ENCODE measurements at regions not wholly inside any gene's neighbourhood (a gene's known extent, or its start where the extent isn't known, plus 50 kb on each side); places are given as distances from the start of the nearest gene placed in this dataset.

DNA sequence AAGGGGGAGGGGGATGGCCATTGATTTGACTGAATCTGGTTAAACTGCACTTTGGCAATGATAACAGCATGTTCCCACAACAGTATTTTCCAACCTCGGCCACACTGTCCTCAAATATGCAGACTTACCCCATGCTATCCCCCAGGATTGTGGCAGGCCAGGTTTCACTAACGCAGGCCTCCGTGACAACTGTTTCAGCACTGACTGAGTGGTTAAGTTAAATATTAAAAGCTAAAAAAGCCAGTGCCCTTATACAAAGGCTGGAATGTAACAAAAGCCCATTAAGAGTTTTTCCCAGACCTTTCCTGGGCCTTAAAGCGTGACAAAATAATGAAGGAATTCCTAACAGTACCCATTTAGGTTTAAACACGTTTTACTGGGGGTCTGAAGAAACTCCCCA lies 202.9 kb downstream of the USP25 start:
- ATAC-seq (replicated peaks in 1 of 4) (no peak), DNase-seq (no peak)
- CTCF ChIA-PET = no interaction called here
- no peak overlapping the region for H3K4me3 Mint-ChIP-seq
- H3K4me3 ChIP-seq (ENCODE audit: control insufficient read depth in 1 of 2, extremely low read depth in 1 of 2, low read length in 1 of 2) = no peak overlapping the region
- no peaks in the 10 kb centered on the region for H3K4me1 ChIP-seq (ENCODE audit: control insufficient read depth in 1 of 2, extremely low read depth in 1 of 2, insufficient read depth in 2 of 2, low read length in 2 of 2)
- no peaks in the 10 kb centered on the region for H3K36me3 Mint-ChIP-seq
- no peaks in the 10 kb centered on the region for H3K27me3 ChIP-seq (replicated peaks in 1 of 2; ENCODE audit: control insufficient read depth in 2 of 2, extremely low read depth in 1 of 2, insufficient read depth in 2 of 2, low read length in 1 of 2)
- H3K9me3 Mint-ChIP-seq = peaks cover 0 to 3% (median 0%) of the 10 kb centered on the region in 3 donors
- H3K4me1 Mint-ChIP-seq = no peaks in the 10 kb centered on the region
- no peak overlapping the region for H3K27ac ChIP-seq (ENCODE audit: low read length)
- WGBS (ENCODE audit: insufficient coverage) = no CpG with 5 or more reads among the region's 5 CpGs
- peaks cover 1 to 12% of the 10 kb centered on the region in 2 donors for H3K27me3 Mint-ChIP-seq
- H3K27ac Mint-ChIP-seq = no peak overlapping the region
- POLR2A ChIA-PET = interaction anchor here in 1 of 2 donors (0.6 kb wide), 1 partner anchor 835 kb away, joined by 4 read pairs; no protein-coding TSS in a partner anchor
- H3K36me3 ChIP-seq (ENCODE audit: control insufficient read depth in 2 of 2, extremely low read depth in 1 of 2, insufficient read depth in 1 of 2, low read length in 1 of 2) = no peaks in the 10 kb centered on the region
- no peaks in the 10 kb centered on the region for H3K9me3 ChIP-seq

DNA sequence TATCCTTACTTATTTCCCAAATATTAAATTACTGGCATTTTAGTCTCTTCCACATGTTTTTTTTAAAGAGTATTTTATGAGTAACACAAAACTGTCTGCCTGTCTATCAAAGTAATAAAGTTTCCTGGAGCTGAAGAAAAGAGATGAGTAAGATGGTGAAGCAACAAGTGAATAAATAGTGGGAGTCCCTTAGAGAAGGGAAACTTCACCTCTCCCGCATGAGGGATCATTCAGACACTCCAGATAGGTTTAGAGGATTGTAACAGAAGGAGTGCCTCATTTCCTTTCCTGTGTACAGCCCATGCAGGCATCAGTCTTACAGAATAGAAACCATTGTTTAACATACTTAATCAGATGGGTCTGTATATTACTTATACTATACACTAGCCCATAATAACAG lies 205.7 kb downstream of the USP25 start:
- ATAC-seq (replicated peaks in 1 of 4) = no peak
- no CpG with 5 or more reads among the region's 1 CpG for WGBS (ENCODE audit: insufficient coverage)
- no peaks in the 10 kb centered on the region for H3K27me3 ChIP-seq (replicated peaks in 1 of 2; ENCODE audit: control insufficient read depth in 2 of 2, extremely low read depth in 1 of 2, insufficient read depth in 2 of 2, low read length in 1 of 2)
- H3K27ac Mint-ChIP-seq = no peak overlapping the region
- no peaks in the 10 kb centered on the region for H3K36me3 Mint-ChIP-seq
- H3K36me3 ChIP-seq (ENCODE audit: control insufficient read depth in 2 of 2, extremely low read depth in 1 of 2, insufficient read depth in 1 of 2, low read length in 1 of 2) = no peaks in the 10 kb centered on the region
- H3K27ac ChIP-seq (ENCODE audit: low read length) = no peak overlapping the region
- H3K4me3 Mint-ChIP-seq = no peak overlapping the region
- H3K4me3 ChIP-seq (ENCODE audit: control insufficient read depth in 1 of 2, extremely low read depth in 1 of 2, low read length in 1 of 2) = no peak overlapping the region
- no peaks in the 10 kb centered on the region for H3K9me3 ChIP-seq
- ChIA-PET POLR2A (no interaction called here), CTCF (interaction anchor here in 1 of 2 donors (0.6 kb wide), 1 partner anchor 1633 kb away, joined by 6 read pairs; no protein-coding TSS in a partner anchor)
- H3K9me3 Mint-ChIP-seq = peaks cover 0 to 3% (median 0%) of the 10 kb centered on the region in 3 donors
- no peak for DNase-seq
- H3K27me3 Mint-ChIP-seq = peaks cover 0 to 9% of the 10 kb centered on the region in 2 donors
- no peaks in the 10 kb centered on the region for H3K4me1 ChIP-seq (ENCODE audit: control insufficient read depth in 1 of 2, extremely low read depth in 1 of 2, insufficient read depth in 2 of 2, low read length in 2 of 2)
- no peaks in the 10 kb centered on the region for H3K4me1 Mint-ChIP-seq

DNA sequence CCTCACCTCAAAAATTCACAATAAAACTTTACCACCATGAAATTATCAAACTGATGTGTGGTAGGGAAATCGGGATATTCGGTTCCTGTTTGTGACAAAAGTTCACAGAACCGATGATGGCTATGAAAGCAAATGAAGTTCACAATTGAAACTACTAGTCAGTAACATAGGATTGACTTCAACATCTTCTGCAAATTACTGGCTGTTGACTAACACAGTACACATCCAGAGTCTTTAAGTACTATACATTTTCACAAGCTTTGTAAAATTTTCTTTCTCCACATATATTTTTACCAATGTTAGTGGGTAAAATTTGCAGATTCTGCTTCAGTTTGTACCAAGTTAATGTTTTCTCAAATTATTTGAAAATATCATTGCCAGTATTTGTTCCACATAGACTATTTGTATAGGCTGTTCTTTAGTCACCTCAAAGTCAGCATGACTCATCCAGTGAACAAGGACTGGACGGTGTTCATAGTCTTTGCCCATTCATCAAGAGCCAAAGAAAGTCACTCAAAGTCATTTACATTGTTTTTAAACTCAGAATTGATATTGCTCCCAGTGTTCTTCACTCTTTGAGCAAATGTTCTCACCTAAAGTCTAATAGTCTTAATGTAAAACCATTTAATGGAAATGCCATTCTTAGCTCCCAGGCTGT lies 213.4 kb downstream of the USP25 start:
- 67% methylated on average over 1 of the region's 4 CpGs for WGBS (ENCODE audit: insufficient coverage)
- ATAC-seq (replicated peaks in 1 of 4) = no peak

DNA sequence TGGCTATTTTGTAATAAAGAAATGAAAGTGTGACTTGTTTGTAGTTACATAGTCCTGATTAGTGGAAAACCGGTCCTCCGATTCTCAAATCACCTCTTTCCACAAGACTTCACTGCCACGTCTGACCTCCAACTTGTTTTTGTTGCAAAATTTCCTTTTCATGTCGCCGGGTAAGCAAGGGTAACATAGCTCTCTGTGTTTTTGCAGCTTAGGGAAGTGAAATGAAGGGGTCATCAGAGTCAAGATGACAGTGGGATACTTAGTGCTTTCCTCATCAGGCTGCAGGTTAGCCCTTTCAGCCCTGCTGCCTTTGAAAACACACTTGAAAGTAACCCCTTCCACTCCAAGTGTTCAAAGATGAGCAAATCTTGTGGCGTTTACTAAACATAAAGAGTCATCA lies 217.9 kb downstream of the USP25 start:
- ATAC-seq (replicated peaks in 1 of 4) = no peak

More for the DNA sequence above, 213.4 kb downstream of the USP25 start:
- no peak overlapping the region for H3K4me3 Mint-ChIP-seq
- Histone ChIP-seq H3K27ac (ENCODE audit: low read length) (no peak overlapping the region), H3K4me1 (ENCODE audit: control insufficient read depth in 1 of 2, extremely low read depth in 1 of 2, insufficient read depth in 2 of 2, low read length in 2 of 2) (no peaks in the 10 kb centered on the region), H3K27me3 (replicated peaks in 1 of 2; ENCODE audit: control insufficient read depth in 2 of 2, extremely low read depth in 1 of 2, insufficient read depth in 2 of 2, low read length in 1 of 2) (no peaks in the 10 kb centered on the region), H3K36me3 (ENCODE audit: control insufficient read depth in 2 of 2, extremely low read depth in 1 of 2, insufficient read depth in 1 of 2, low read length in 1 of 2) (no peaks in the 10 kb centered on the region), H3K4me3 (ENCODE audit: control insufficient read depth in 1 of 2, extremely low read depth in 1 of 2, low read length in 1 of 2) (no peak overlapping the region), H3K9me3 (no peaks in the 10 kb centered on the region)
- no peaks in the 10 kb centered on the region for H3K9me3 Mint-ChIP-seq
- no peaks in the 10 kb centered on the region for H3K4me1 Mint-ChIP-seq
- H3K36me3 Mint-ChIP-seq = no peaks in the 10 kb centered on the region
- ChIA-PET POLR2A (interaction anchor here in 1 of 2 donors (0.6 kb wide), 1 partner anchor 21 kb away, joined by 4 read pairs; no protein-coding TSS in a partner anchor), CTCF (interaction anchor here in 1 of 2 donors (0.6 kb wide), 1 partner anchor 54 kb away, joined by 3 read pairs; no protein-coding TSS in a partner anchor)
- no peak overlapping the region for H3K27ac Mint-ChIP-seq
- peaks cover 5 to 7% of the 10 kb centered on the region in 2 donors for H3K27me3 Mint-ChIP-seq
- DNase-seq = no peak

DNA sequence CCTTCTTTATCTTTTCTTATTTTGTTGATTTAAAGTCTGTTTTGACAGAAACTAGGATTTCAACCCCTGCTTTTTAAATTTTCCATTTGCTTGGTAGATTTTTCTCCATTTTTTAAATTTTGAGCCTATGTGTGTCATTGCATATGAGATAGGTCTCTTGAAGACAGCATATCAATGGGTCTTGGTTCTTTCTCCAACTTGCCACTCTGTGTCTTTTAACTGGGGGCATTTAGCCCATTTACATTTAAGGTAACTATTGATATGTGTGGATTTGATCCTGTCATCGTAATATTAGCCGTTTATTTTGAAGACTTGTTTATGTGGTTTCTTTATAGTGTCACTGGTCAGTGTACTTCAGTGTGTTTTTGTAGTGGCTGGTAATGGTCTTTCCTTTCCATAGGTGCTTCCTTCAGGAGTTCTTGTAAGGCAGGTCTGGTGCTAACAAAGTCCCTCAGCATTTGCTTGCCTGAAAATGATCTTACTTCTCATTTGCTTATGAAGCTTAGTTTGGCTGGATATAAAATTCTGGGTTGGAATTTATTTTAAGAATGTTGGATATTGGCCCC lies 223.9 kb downstream of the USP25 start:
- Mint-ChIP-seq H3K4me3 (no peak overlapping the region), H3K9me3 (peaks cover 16 to 53% (median 42%) of the 10 kb centered on the region in 3 donors), H3K36me3 (no peaks in the 10 kb centered on the region), H3K27me3 (peaks cover 0 to 4% of the 10 kb centered on the region in 2 donors), H3K27ac (no peak overlapping the region), H3K4me1 (no peaks in the 10 kb centered on the region)
- no peak for DNase-seq
- H3K4me1 ChIP-seq (ENCODE audit: control insufficient read depth in 1 of 2, extremely low read depth in 1 of 2, insufficient read depth in 2 of 2, low read length in 2 of 2) = no peaks in the 10 kb centered on the region
- ChIA-PET POLR2A (no interaction called here), CTCF (no interaction called here)
- H3K27me3 ChIP-seq (replicated peaks in 1 of 2; ENCODE audit: control insufficient read depth in 2 of 2, extremely low read depth in 1 of 2, insufficient read depth in 2 of 2, low read length in 1 of 2) = no peaks in the 10 kb centered on the region
- no peak overlapping the region for H3K27ac ChIP-seq (ENCODE audit: low read length)
- no peaks in the 10 kb centered on the region for H3K9me3 ChIP-seq
- no peak overlapping the region for H3K4me3 ChIP-seq (ENCODE audit: control insufficient read depth in 1 of 2, extremely low read depth in 1 of 2, low read length in 1 of 2)
- 100% methylated on average over 2 of the region's 2 CpGs for WGBS (ENCODE audit: insufficient coverage)
- no peaks in the 10 kb centered on the region for H3K36me3 ChIP-seq (ENCODE audit: control insufficient read depth in 2 of 2, extremely low read depth in 1 of 2, insufficient read depth in 1 of 2, low read length in 1 of 2)
- no peak for ATAC-seq (replicated peaks in 1 of 4)

More for the DNA sequence above, 217.9 kb downstream of the USP25 start:
- ChIA-PET CTCF (no interaction called here), POLR2A (no interaction called here)
- H3K4me1 Mint-ChIP-seq = no peaks in the 10 kb centered on the region
- Histone ChIP-seq H3K9me3 (no peaks in the 10 kb centered on the region), H3K36me3 (ENCODE audit: control insufficient read depth in 2 of 2, extremely low read depth in 1 of 2, insufficient read depth in 1 of 2, low read length in 1 of 2) (no peaks in the 10 kb centered on the region), H3K4me1 (ENCODE audit: control insufficient read depth in 1 of 2, extremely low read depth in 1 of 2, insufficient read depth in 2 of 2, low read length in 2 of 2) (no peaks in the 10 kb centered on the region), H3K27me3 (replicated peaks in 1 of 2; ENCODE audit: control insufficient read depth in 2 of 2, extremely low read depth in 1 of 2, insufficient read depth in 2 of 2, low read length in 1 of 2) (no peaks in the 10 kb centered on the region), H3K4me3 (ENCODE audit: control insufficient read depth in 1 of 2, extremely low read depth in 1 of 2, low read length in 1 of 2) (no peak overlapping the region), H3K27ac (ENCODE audit: low read length) (no peak overlapping the region)
- 40% methylated on average over 1 of the region's 6 CpGs for WGBS (ENCODE audit: insufficient coverage)
- no peak for DNase-seq
- no peaks in the 10 kb centered on the region for H3K36me3 Mint-ChIP-seq
- peaks cover 8 to 19% (median 14%) of the 10 kb centered on the region in 3 donors for H3K9me3 Mint-ChIP-seq
- no peak overlapping the region for H3K4me3 Mint-ChIP-seq
- peaks cover 7 to 8% of the 10 kb centered on the region in 2 donors for H3K27me3 Mint-ChIP-seq
- no peak overlapping the region for H3K27ac Mint-ChIP-seq

DNA sequence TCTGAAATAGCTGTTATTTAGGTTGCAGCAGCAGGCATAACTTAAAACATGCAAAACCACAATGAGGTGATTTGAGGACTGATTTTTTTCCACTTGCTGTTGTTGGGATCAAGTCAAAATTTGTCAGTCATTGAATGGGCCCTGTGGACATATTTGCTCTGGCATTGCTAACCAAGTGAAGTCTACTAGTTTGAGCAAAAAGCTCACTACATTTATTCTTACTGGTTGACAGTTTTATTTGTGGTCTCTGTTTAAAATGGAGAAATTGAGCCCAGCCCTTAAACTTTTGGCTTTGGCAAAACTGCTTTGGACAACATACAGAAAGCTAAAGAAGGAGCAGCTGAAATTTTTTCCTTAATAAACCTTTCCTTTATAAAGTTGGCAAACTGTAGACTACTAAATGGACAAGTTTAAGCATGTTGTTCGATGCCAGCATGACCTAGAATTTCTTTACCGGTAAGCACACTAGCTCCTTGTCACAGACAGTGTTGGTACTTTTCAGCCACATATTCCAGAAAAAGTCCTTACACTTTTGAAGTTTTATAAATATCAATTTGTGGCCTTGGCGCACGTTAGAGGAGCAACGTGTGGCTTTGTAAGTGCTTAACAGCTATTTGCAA lies 234.6 kb downstream of the USP25 start:
- no peaks in the 10 kb centered on the region for H3K4me1 Mint-ChIP-seq
- ChIA-PET POLR2A (interaction anchor here in 1 of 2 donors (0.6 to 0.7 kb wide), 2 partner anchors 22 to 39 kb away, joined by 3 to 4 read pairs; no protein-coding TSS in a partner anchor), CTCF (no interaction called here)
- Histone ChIP-seq H3K36me3 (ENCODE audit: control insufficient read depth in 2 of 2, extremely low read depth in 1 of 2, insufficient read depth in 1 of 2, low read length in 1 of 2) (no peaks in the 10 kb centered on the region), H3K4me3 (ENCODE audit: control insufficient read depth in 1 of 2, extremely low read depth in 1 of 2, low read length in 1 of 2) (no peak overlapping the region), H3K27ac (ENCODE audit: low read length) (no peak overlapping the region), H3K4me1 (ENCODE audit: control insufficient read depth in 1 of 2, extremely low read depth in 1 of 2, insufficient read depth in 2 of 2, low read length in 2 of 2) (no peaks in the 10 kb centered on the region), H3K27me3 (replicated peaks in 1 of 2; ENCODE audit: control insufficient read depth in 2 of 2, extremely low read depth in 1 of 2, insufficient read depth in 2 of 2, low read length in 1 of 2) (no peaks in the 10 kb centered on the region), H3K9me3 (no peaks in the 10 kb centered on the region)
- ATAC-seq (replicated peaks in 1 of 4) = no peak
- WGBS (ENCODE audit: insufficient coverage) = 100% methylated on average over 2 of the region's 5 CpGs
- no peak for DNase-seq
- peaks cover 1 to 3% of the 10 kb centered on the region in 2 donors for H3K27me3 Mint-ChIP-seq
- H3K36me3 Mint-ChIP-seq = no peaks in the 10 kb centered on the region
- no peak overlapping the region for H3K27ac Mint-ChIP-seq
- no peaks in the 10 kb centered on the region for H3K9me3 Mint-ChIP-seq
- no peak overlapping the region for H3K4me3 Mint-ChIP-seq

Measured in T-cell (primary cell).